Nephron progenitor cell (in vitro differentiated cells): ENCODE measurements at regions not wholly inside any gene's neighbourhood (a gene's known extent, or its start where the extent isn't known, plus 50 kb on each side); places are given as distances from the start of the nearest gene placed in this dataset.
"Not testable (repeated sequence)": the region's sequence is repeated elsewhere in the genome, so short reads cannot be mapped to it uniquely, and the experiment has no call there.

Experiments
- DNase-seq: peaks from one replicate; pipeline ENCODE4 v3.0.0; 2021
- H3K27ac Mint-ChIP-seq: 2 replicates; pipeline ENCODE4 v1.8.0; 2021; ENCODE audit warnings: mild to moderate bottlenecking, moderate library complexity, mixed read lengths
- H3K27me3 Mint-ChIP-seq: 2 replicates; pipeline ENCODE4 v1.8.0; 2021; ENCODE audit warnings: mild to moderate bottlenecking, low read depth, mixed read lengths; ENCODE audit not compliant: poor library complexity
- H3K36me3 Mint-ChIP-seq: 2 replicates; pipeline ENCODE4 v1.8.0; 2021; ENCODE audit warnings: low read depth, mixed read lengths
- H3K4me1 Mint-ChIP-seq: 2 replicates; pipeline ENCODE4 v1.8.0; 2021; ENCODE audit warnings: mixed read lengths
- H3K4me3 Mint-ChIP-seq: 2 replicates; pipeline ENCODE4 v1.8.0; 2021; ENCODE audit warnings: mild to moderate bottlenecking, moderate library complexity, mixed read lengths
- H3K9me3 Mint-ChIP-seq: 2 replicates; pipeline ENCODE4 v1.8.0; 2021; ENCODE audit warnings: mild to moderate bottlenecking, moderate library complexity, mixed read lengths
- TF ChIP-seq, protein P1 (sequence below): fragments of 200-600 bp; sonication (generic); IDR thresholded peaks from 2 replicates; pipeline ENCODE4 v1.5.0; 2021; ENCODE audit warnings: antibody characterized with exemption

DNA sequence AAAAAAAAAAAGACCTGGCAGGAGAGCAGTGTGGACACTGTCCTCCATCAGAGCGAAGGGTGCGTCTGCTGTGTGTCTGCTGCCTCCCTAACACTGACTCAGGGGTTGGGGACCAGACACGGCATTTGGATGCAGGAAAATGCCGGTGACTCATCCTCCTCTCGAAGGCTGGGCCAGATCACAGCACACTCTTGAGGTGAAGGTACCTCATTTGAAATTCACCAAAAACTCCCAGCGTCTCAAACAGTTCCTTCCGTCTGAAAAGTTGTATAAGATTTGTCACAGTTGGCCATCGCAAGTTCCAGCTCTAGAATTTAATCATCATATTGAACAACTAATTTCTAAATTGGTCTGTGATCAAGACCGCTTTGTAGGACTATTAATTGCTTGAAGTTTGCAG, 118.1 kb upstream of the LYZL2 start:
- Mint-ChIP-seq H3K9me3 (no peaks in the 10 kb centered on the region), H3K4me3 (no peak overlapping the region), H3K36me3 (no peaks in the 10 kb centered on the region), H3K27ac (no peak overlapping the region), H3K27me3 (peaks cover 3% of the 10 kb centered on the region), H3K4me1 (peaks cover 10% of the 10 kb centered on the region)
- no peak for DNase-seq
- TF ChIP-seq, protein P1, sequence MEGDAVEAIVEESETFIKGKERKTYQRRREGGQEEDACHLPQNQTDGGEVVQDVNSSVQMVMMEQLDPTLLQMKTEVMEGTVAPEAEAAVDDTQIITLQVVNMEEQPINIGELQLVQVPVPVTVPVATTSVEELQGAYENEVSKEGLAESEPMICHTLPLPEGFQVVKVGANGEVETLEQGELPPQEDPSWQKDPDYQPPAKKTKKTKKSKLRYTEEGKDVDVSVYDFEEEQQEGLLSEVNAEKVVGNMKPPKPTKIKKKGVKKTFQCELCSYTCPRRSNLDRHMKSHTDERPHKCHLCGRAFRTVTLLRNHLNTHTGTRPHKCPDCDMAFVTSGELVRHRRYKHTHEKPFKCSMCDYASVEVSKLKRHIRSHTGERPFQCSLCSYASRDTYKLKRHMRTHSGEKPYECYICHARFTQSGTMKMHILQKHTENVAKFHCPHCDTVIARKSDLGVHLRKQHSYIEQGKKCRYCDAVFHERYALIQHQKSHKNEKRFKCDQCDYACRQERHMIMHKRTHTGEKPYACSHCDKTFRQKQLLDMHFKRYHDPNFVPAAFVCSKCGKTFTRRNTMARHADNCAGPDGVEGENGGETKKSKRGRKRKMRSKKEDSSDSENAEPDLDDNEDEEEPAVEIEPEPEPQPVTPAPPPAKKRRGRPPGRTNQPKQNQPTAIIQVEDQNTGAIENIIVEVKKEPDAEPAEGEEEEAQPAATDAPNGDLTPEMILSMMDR: no peak

DNA sequence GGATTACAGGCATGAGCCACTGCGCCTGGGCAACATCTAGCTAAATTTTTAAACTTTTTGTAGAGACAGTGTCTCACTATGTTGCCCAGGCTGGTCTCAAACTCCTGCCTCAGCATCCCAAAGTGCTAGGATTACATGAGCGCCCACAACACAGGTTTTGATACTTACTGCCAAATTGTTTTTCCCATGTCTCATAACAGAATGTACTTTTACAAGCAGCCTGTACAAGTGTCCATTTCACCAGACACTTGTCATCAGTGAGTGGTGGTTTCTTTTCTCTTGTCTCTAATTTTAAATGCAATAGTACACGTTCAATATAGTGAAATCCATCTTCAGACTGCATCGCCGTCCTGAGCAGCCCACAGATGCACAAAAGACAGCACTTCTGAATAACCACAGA, 116.4 kb upstream of the LYZL2 start:
- H3K4me1 Mint-ChIP-seq: peaks cover 10% of the 10 kb centered on the region
- peaks cover 2% of the 10 kb centered on the region for H3K27me3 Mint-ChIP-seq
- H3K9me3 Mint-ChIP-seq: no peaks in the 10 kb centered on the region
- TF ChIP-seq, protein P1: no peak
- no peak overlapping the region for H3K27ac Mint-ChIP-seq
- H3K36me3 Mint-ChIP-seq: no peaks in the 10 kb centered on the region
- no peak overlapping the region for H3K4me3 Mint-ChIP-seq
- DNase-seq: no peak

DNA sequence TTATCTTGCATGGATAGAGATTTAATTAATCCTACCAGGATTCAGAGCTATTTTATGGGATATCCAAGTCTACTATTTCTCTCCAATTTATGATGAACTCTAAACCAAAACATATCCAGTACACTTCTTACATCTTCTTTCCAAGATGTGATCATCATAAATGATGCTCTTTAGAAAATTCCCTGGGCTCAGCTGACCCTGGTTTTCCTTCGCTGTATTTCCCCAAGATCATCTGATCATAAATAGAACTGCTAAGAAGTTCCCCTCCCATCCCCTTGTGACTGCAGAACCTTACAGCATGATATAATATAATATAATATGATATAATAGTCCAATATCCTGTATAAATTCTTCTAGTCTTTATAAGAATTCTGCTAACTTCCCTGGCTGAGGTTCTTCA, 114.6 kb upstream of the LYZL2 start:
- TF ChIP-seq, protein P1: no peak
- DNase-seq: no peak
- Mint-ChIP-seq H3K4me1 (peaks cover 10% of the 10 kb centered on the region), H3K27me3 (peaks cover 2% of the 10 kb centered on the region), H3K9me3 (no peaks in the 10 kb centered on the region), H3K4me3 (no peak overlapping the region), H3K27ac (no peak overlapping the region), H3K36me3 (no peaks in the 10 kb centered on the region)

DNA sequence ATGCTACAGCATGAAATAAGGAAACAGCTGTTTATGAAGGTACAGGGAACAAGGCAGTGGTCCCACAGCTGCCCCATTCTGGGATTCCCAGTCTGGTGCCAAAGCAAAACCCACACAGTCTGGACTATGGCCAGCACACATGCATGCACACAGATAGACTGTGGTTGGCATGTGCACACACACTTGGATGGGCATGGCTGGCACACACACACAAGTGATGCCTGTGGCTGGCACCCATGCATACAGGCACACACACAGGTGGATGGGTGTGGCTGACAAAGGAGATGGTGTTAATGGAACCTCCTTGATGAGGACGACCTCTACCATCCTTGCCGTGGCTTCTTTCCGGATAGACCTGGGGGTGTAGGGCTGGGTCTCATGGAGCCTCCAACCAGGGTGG, 114.0 kb upstream of the LYZL2 start:
- Mint-ChIP-seq H3K9me3 (no peaks in the 10 kb centered on the region), H3K27ac (no peak overlapping the region), H3K4me3 (no peak overlapping the region), H3K4me1 (peaks cover 9% of the 10 kb centered on the region), H3K27me3 (peaks cover 2% of the 10 kb centered on the region), H3K36me3 (no peaks in the 10 kb centered on the region)
- TF ChIP-seq, protein P1: no peak
- DNase-seq: no peak

DNA sequence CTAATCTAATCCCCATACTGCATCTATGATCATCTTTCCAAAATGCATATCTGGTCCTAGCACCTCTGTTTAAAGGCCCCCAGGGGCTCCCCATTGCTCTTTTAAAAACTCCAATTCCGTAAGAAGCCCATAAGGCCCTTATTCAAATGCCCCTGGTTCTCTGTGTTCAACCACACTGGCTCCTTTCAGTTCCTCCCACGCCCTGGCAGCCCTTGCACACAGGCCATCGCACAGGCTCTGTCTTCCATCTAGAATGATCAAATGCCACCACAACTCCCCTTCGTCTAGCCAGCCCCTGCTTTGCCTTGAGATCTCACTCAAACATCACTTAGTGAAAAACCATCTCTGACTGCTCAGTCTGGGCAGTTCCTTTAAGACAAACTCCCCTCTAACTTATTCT, 112.9 kb upstream of the LYZL2 start:
- no peak for DNase-seq
- H3K36me3 Mint-ChIP-seq: no peaks in the 10 kb centered on the region
- H3K27me3 Mint-ChIP-seq: peaks cover 2% of the 10 kb centered on the region
- TF ChIP-seq, protein P1: no peak
- H3K4me1 Mint-ChIP-seq: no peaks in the 10 kb centered on the region
- H3K9me3 Mint-ChIP-seq: no peaks in the 10 kb centered on the region
- peak overlapping the region; percentile 1 for H3K27ac Mint-ChIP-seq
- H3K4me3 Mint-ChIP-seq: no peak overlapping the region

DNA sequence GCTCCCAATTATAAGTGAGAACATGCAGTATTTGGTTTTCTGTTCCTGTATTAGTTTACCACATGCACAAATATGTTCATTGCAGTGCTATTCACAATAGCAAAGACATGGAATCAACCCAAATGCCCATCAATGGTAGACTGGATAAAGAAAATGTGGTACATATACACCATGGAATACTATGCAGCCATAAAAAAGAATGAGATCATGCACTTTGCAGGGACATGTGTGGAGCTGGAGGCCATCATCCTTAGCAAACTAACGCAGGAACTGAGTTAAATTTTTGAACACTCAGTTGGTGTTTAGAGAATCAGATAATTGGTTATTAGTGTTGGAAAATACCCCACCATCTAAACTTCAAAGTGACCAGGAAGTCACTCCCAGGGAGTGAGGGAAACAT, 111.2 kb upstream of the LYZL2 start:
- not testable (repeated sequence) for H3K27ac Mint-ChIP-seq, H3K4me3 Mint-ChIP-seq, H3K4me1 Mint-ChIP-seq, H3K9me3 Mint-ChIP-seq, H3K27me3 Mint-ChIP-seq, H3K36me3 Mint-ChIP-seq, DNase-seq

DNA sequence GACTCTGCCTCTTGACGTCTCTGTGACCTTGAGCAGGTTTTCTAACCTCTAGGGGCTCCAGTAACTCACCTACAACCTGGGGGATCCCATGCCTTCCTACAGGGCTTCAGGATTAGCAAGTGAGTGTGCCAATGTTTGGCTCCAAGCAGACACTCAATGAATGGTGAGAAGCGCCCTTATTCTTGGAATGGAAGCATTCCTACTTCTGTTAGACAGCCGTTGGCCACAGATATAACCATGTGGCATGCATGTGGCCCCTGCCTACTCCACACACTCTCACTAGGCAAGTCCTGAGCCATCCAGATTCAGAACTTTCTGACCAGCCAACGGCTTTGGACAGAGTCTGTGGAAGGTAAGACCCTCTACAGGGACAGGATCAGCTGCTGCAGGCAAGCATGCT, 108.9 kb upstream of the LYZL2 start:
- TF ChIP-seq, protein P1: no peak
- Mint-ChIP-seq H3K4me1 (peaks cover 5% of the 10 kb centered on the region), H3K36me3 (no peaks in the 10 kb centered on the region), H3K9me3 (no peaks in the 10 kb centered on the region), H3K27me3 (peaks cover 6% of the 10 kb centered on the region), H3K27ac (no peak overlapping the region), H3K4me3 (no peak overlapping the region)
- DNase-seq: no peak
